HG03575 (cell line): ENCODE measurements at regions not wholly inside any gene's neighbourhood (a gene's known extent, or its start where the extent isn't known, plus 50 kb on each side); places are given as distances from the start of the nearest gene placed in this dataset.
"Not testable (repeated sequence)": the region's sequence is repeated elsewhere in the genome, so short reads cannot be mapped to it uniquely, and the experiment has no call there.

Experiments used
- ATAC-seq: cut with Tn5 transposase; IDR thresholded peaks from one replicate; pipeline ENCODE4 v1.9.1; 2021; ENCODE audit not compliant: unreplicated experiment, insufficient number of reproducible peaks, low FRiP score; ENCODE audit errors: extremely low read depth

- no peak for ATAC-seq
These were observed 156.4 kb downstream of the OR2B2 start for GRCh38 chr6:27755768-27756167.

- ATAC-seq = no peak
These were observed 157.8 kb downstream of the OR2B2 start for GRCh38 chr6:27754408-27754782.

GRCh38 chr6:27753668-27754407, 158.4 kb downstream of the OR2B2 start:
- no peak for ATAC-seq

GRCh38 chr6:27752038-27752885, 159.9 kb downstream of the OR2B2 start:
- ATAC-seq = no peak

GRCh38 chr6:27748661-27749060, 163.5 kb downstream of the OR2B2 start:
- ATAC-seq = no peak

- no peak for ATAC-seq
These were observed 164.6 kb downstream of the OR2B2 start for GRCh38 chr6:27747637-27748036.

GRCh38 chr6:27746860-27747259, 165.3 kb downstream of the OR2B2 start:
- not testable (repeated sequence) for ATAC-seq

GRCh38 chr6:27743787-27744186, 168.4 kb downstream of the OR2B2 start:
- no peak for ATAC-seq

- ATAC-seq = no peak
These were observed 169.2 kb downstream of the OR2B2 start for GRCh38 chr6:27742833-27743573.

- not testable (repeated sequence) for ATAC-seq
These were observed 172.3 kb downstream of the OR2B2 start for GRCh38 chr6:27739902-27740301.

GRCh38 chr6:27736686-27737085, 175.5 kb downstream of the OR2B2 start:
- ATAC-seq = no peak

GRCh38 chr6:27728442-27728841, 183.8 kb downstream of the OR2B2 start:
- ATAC-seq = no peak

- ATAC-seq = no peak
These were observed 185.6 kb downstream of the OR2B2 start for GRCh38 chr6:27726619-27727023.

- ATAC-seq = no peak
These were observed 191.3 kb downstream of the OR2B2 start for GRCh38 chr6:27720607-27721580.

GRCh38 chr6:27719039-27719438, 193.2 kb downstream of the OR2B2 start:
- not testable (repeated sequence) for ATAC-seq

- no peak for ATAC-seq
These were observed 205.8 kb downstream of the OR2B2 start for GRCh38 chr6:27706431-27706830.

GRCh38 chr6:27700337-27700736, 211.9 kb downstream of the OR2B2 start:
- ATAC-seq = no peak

- ATAC-seq = no peak
These were observed 217.7 kb downstream of the OR2B2 start for GRCh38 chr6:27694547-27694874.
